ENCODE measurements at regions not wholly inside any gene's neighbourhood (a gene's known extent, or its start where the extent isn't known, plus 50 kb on each side); places are given as distances from the start of the nearest gene placed in this dataset.

GRCh38 chr9:109966643-109967368 is 186.8 kb downstream of the PALM2AKAP2 start (continued):
- no peak for TF ChIP-seq SOX15 (CRISPR knock-in tag; IDR thresholded peaks at IDR 0.05)
- TF ChIP-seq ATF6 (CRISPR knock-in tag; IDR thresholded peaks at IDR 0.05) = no peak

- ATAC-seq = no peak
- DNase-seq (ENCODE audit: low spot score) = no peak
- Mint-ChIP-seq H3K36me3 (no peaks in the 10 kb centered on the region), H3K27ac (no peak overlapping the region), H3K27me3 (ENCODE audit: low read depth) (no peaks in the 10 kb centered on the region), H3K4me1 (peaks cover 7% of the 10 kb centered on the region), H3K9me3 (no peaks in the 10 kb centered on the region), H3K4me3 (no peak overlapping the region)
- ChIA-PET CTCF (interaction anchor here (0.7 to 2.0 kb wide), 12 partner anchors 11 to 216 kb away, joined by 3 to 11 read pairs (median 3); no protein-coding TSS in a partner anchor), POLR2A (no interaction called here)
- TF ChIP-seq ZNF121 (CRISPR knock-in tag; IDR thresholded peaks at IDR 0.05) = no peak
- no peak for TF ChIP-seq ESRRA (CRISPR knock-in tag; IDR thresholded peaks at IDR 0.05; ENCODE audit: borderline replicate concordance)
- no peak for TF ChIP-seq ZNF138 (CRISPR knock-in tag; conservative IDR thresholded peaks at IDR 0.05)
- no peak for TF ChIP-seq ZNF512 (CRISPR knock-in tag; IDR thresholded peaks at IDR 0.05; ENCODE audit: borderline replicate concordance)
Observed at GRCh38 chr9:109967651-109968642, 187.9 kb downstream of the PALM2AKAP2 start.

GRCh38 chr9:109969011-109969410 is 189.0 kb downstream of the PALM2AKAP2 start:
- no peak overlapping the region; the same call in none of the 2 replicates for H3K27ac Mint-ChIP-seq
- DNase-seq (ENCODE audit: low spot score) = peak; percentile 38
- H3K4me1 Mint-ChIP-seq = peaks cover 7% of the 10 kb centered on the region
- peak; percentile 95 for ATAC-seq
- H3K27me3 Mint-ChIP-seq (ENCODE audit: low read depth) = no peaks in the 10 kb centered on the region
- H3K36me3 Mint-ChIP-seq = no peaks in the 10 kb centered on the region
- ChIA-PET POLR2A (no interaction called here), CTCF (interaction anchor here (0.7 to 2.0 kb wide), 11 partner anchors 12 to 119 kb away, joined by 3 to 11 read pairs (median 3); no protein-coding TSS in a partner anchor)
- no peaks in the 10 kb centered on the region for H3K9me3 Mint-ChIP-seq
- no peak overlapping the region for H3K4me3 Mint-ChIP-seq
- TF ChIP-seq CBFB (CRISPR knock-in tag; IDR thresholded peaks at IDR 0.05; ENCODE audit: low read depth) (no peak), ZBTB43 (CRISPR knock-in tag; IDR thresholded peaks at IDR 0.05) (no peak), NFYB (CRISPR knock-in tag; conservative IDR thresholded peaks at IDR 0.05; ENCODE audit: low read depth) (no peak), ZNF232 (CRISPR knock-in tag; IDR thresholded peaks at IDR 0.05) (no peak), E2F1 (CRISPR knock-in tag; IDR thresholded peaks at IDR 0.05) (no peak), GTF2I (CRISPR knock-in tag; conservative IDR thresholded peaks at IDR 0.05) (no peak), FOXK1 (CRISPR knock-in tag; IDR thresholded peaks at IDR 0.05) (no peak), TP53 (CRISPR knock-in tag; IDR thresholded peaks at IDR 0.05) (no peak), PREB (CRISPR knock-in tag; IDR thresholded peaks at IDR 0.05; ENCODE audit: borderline replicate concordance) (no peak), ZSCAN18 (CRISPR knock-in tag; IDR thresholded peaks at IDR 0.05) (no peak), ZNF281 (CRISPR knock-in tag; IDR thresholded peaks at IDR 0.05) (no peak), ZNF671 (CRISPR knock-in tag; IDR thresholded peaks at IDR 0.05) (no peak), EMX1 (CRISPR knock-in tag; IDR thresholded peaks at IDR 0.05) (no peak), ZNF423 (CRISPR knock-in tag; IDR thresholded peaks at IDR 0.05) (no peak)

Measured in WTC11 (cell line).